ENCODE measurements at regions not wholly inside any gene's neighbourhood (a gene's known extent, or its start where the extent isn't known, plus 50 kb on each side); places are given as distances from the start of the nearest gene placed in this dataset.

DNA sequence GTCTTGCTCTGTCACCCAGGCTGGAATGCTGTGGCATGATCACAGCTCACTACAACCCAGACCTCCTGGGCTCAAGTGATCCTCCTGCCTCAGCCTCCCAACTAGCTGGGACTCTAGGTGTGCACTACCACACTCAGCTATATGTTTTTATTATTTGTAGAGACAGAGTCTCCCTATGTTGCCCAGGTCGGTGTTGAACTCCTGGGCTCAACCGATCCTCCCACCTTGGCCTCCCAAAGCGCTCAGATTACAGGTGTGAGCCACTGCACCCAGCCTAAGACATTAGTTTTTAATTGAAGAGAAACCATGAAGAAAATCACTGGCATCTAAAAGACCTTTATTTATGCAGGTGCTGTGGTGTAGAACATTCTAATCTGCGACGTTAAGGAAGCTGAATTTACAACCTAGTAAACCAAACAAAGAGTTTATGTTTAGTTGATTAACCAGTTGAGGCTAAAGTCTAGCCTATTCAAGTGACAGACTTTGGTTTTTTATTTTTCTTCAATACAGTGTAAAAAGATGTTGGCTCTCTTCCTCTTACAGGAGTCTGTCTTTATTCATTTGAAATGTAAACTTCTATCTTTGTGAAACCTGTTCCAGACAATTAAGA is 52.5 kb upstream of the NBL1 start:
- intact Hi-C loops (cut with DNase I) = no loop called here
- no peak overlapping the region for H3K4me3 ChIP-seq
- H3K9ac ChIP-seq (ENCODE audit: low read depth in 2 of 2, low read length in 2 of 2) = peak overlapping the region in 1 of 2 donors; percentile 21
- TF ChIP-seq CTCF (IDR thresholded peaks at IDR 0.05) = no peak
- no peaks in the 10 kb centered on the region for H3K9me3 ChIP-seq
- H3K36me3 ChIP-seq = no peaks in the 10 kb centered on the region
- no peaks in the 10 kb centered on the region for H3K27me3 ChIP-seq
- no peaks in the 10 kb centered on the region for H3K4me1 ChIP-seq
- no peak for DNase-seq
- H3K27ac ChIP-seq = peak overlapping the region; percentile 68

GRCh38 chr1:19585507-19585906 is 58.6 kb upstream of the NBL1 start:
- Histone ChIP-seq H3K4me3 (no peak overlapping the region), H3K9me3 (no peaks in the 10 kb centered on the region), H3K4me1 (no peaks in the 10 kb centered on the region), H3K27me3 (no peaks in the 10 kb centered on the region), H3K36me3 (no peaks in the 10 kb centered on the region), H3K9ac (ENCODE audit: low read depth in 2 of 2, low read length in 2 of 2) (no peak overlapping the region), H3K27ac (no peak overlapping the region)
- intact Hi-C loops (cut with DNase I) = no loop called here
- no peak for TF ChIP-seq CTCF (IDR thresholded peaks at IDR 0.05)
- no peak for DNase-seq

GRCh38 chr1:19582318-19582717 is 61.8 kb upstream of the NBL1 start:
- Histone ChIP-seq H3K9ac (ENCODE audit: low read depth in 2 of 2, low read length in 2 of 2) (no peak overlapping the region), H3K4me1 (no peaks in the 10 kb centered on the region), H3K27me3 (no peaks in the 10 kb centered on the region), H3K9me3 (no peaks in the 10 kb centered on the region), H3K4me3 (no peak overlapping the region), H3K36me3 (no peaks in the 10 kb centered on the region), H3K27ac (no peak overlapping the region)
- TF ChIP-seq CTCF (IDR thresholded peaks at IDR 0.05) = peak; percentile 66
- peak; percentile 89 for DNase-seq
- intact Hi-C loops (cut with DNase I) = loop anchor here (5.0 kb wide), 2 partner anchors 190 to 235 kb away; no protein-coding TSS in a partner anchor

DNA sequence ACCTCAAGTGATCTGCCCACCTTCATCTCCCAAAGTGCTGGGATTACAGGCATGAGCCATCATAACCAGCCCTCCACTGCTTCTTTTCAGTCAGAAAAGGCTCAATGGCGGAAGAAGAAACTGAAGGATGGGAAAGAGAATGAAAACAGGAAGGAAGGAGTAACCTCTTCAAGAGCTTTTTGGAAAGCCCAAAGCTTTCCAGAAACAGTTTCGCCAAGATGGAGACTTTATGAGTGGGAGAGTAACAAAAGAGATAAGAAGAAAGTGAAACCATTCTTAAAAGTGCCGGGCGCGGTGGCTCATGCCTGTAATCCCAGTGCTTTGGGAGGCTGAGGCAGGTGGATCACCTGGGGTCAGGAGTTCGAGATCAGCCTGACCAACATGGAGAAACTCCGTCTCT is 62.7 kb upstream of the NBL1 start:
- DNase-seq = no peak
- Histone ChIP-seq H3K9ac (ENCODE audit: low read depth in 2 of 2, low read length in 2 of 2) (no peak overlapping the region), H3K4me3 (no peak overlapping the region), H3K36me3 (no peaks in the 10 kb centered on the region), H3K27ac (no peak overlapping the region), H3K9me3 (no peaks in the 10 kb centered on the region), H3K4me1 (no peaks in the 10 kb centered on the region), H3K27me3 (no peaks in the 10 kb centered on the region)
- no peak for TF ChIP-seq CTCF (IDR thresholded peaks at IDR 0.05)
- intact Hi-C loops (cut with DNase I) = loop anchor here (5.0 kb wide), 2 partner anchors 189 to 234 kb away; no protein-coding TSS in a partner anchor

- no peak for DNase-seq
- TF ChIP-seq CTCF (IDR thresholded peaks at IDR 0.05) = no peak
- Histone ChIP-seq H3K9me3 (no peaks in the 10 kb centered on the region), H3K4me1 (no peaks in the 10 kb centered on the region), H3K27me3 (no peaks in the 10 kb centered on the region), H3K9ac (ENCODE audit: low read depth in 2 of 2, low read length in 2 of 2) (no peak overlapping the region), H3K36me3 (no peaks in the 10 kb centered on the region), H3K27ac (no peak overlapping the region), H3K4me3 (no peak overlapping the region)
- intact Hi-C loops (cut with DNase I) = no loop called here
Observed at GRCh38 chr1:19577561-19577960, 66.5 kb upstream of the NBL1 start.

Measured in colonic mucosa (tissue), 4 donors.